ENCODE measurements at regions not wholly inside any gene's neighbourhood (a gene's known extent, or its start where the extent isn't known, plus 50 kb on each side); places are given as distances from the start of the nearest gene placed in this dataset.
A peak's percentile ranks its signal among the peaks of the same experiment; 100 is the strongest.

DNA sequence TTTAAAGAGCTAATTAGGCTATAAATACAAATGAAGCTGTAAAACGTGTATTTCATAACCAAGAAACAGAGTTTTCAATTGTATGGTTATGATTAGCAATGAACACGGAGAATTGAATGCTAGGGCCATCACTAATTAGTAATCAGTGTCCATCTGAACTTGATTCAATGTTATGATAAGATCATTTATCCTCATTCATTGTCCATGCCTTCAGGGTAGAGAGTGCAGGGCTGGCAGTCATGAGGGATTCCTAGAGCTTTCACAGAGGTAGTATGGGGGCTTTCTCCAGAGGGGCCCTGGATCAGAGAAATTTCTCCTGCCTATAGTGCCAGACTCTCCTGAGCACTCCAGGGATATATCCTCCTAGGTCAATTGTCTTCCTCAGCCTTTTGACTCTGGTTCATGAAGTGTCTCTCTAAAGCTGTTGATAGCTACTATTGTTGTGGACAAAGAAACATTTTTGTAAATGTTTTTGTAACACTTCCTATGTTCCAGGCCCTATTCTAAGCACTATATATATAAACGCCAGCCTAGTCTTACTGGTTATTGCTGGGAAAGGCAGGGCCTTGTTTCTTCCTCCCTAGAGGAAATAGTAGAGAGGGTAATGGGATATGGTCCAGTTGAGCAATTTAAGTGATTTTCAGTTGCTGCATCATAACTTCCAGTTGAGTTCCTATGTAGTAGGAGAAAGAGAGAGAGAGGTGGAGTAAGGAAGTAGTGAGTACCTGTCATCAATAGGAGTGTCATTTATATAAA is 249.0 kb downstream of the NFKBIZ start:
- H3K36me3 ChIP-seq, result no peaks in the 10 kb centered on the region
- TF ChIP-seq, protein P1, sequence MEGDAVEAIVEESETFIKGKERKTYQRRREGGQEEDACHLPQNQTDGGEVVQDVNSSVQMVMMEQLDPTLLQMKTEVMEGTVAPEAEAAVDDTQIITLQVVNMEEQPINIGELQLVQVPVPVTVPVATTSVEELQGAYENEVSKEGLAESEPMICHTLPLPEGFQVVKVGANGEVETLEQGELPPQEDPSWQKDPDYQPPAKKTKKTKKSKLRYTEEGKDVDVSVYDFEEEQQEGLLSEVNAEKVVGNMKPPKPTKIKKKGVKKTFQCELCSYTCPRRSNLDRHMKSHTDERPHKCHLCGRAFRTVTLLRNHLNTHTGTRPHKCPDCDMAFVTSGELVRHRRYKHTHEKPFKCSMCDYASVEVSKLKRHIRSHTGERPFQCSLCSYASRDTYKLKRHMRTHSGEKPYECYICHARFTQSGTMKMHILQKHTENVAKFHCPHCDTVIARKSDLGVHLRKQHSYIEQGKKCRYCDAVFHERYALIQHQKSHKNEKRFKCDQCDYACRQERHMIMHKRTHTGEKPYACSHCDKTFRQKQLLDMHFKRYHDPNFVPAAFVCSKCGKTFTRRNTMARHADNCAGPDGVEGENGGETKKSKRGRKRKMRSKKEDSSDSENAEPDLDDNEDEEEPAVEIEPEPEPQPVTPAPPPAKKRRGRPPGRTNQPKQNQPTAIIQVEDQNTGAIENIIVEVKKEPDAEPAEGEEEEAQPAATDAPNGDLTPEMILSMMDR (IDR thresholded peaks at IDR 0.05; ENCODE audit: low read depth, low read length), result no peak
- DNase-seq (ENCODE audit: low read depth in 1 of 2, low spot score in 1 of 2), result no peak
- H3K27ac ChIP-seq, result no peak overlapping the region
- no peaks in the 10 kb centered on the region for H3K9me3 ChIP-seq (ENCODE audit: low read depth)
- H3K4me3 ChIP-seq, result no peak overlapping the region
- H3K4me1 ChIP-seq (ENCODE audit: low read depth), result peaks cover 5% of the 10 kb centered on the region
- H3K27me3 ChIP-seq, result no peaks in the 10 kb centered on the region

DNA sequence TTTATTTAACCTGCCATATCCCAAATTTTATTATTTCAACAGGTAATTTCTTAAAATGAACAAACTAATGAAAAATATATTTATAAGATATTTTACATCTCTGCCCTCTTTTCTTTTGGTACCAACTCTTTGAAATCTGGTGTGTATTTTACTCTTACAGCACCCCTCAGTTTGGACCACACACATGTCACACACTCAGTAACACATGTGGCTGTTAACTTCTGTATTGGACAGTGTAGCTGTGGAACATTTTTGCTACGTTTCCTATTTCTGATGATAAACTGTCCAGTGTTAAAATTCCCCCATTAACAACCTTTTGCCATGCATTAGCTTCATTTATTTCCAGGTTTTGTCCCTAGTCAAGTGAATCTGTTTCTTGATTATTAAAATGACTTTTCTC is 250.6 kb downstream of the NFKBIZ start:
- Histone ChIP-seq H3K4me3 (no peak overlapping the region), H3K4me1 (ENCODE audit: low read depth) (no peaks in the 10 kb centered on the region), H3K9me3 (ENCODE audit: low read depth) (no peaks in the 10 kb centered on the region), H3K27me3 (no peaks in the 10 kb centered on the region), H3K36me3 (no peaks in the 10 kb centered on the region), H3K27ac (no peak overlapping the region)
- TF ChIP-seq, protein P1 (IDR thresholded peaks at IDR 0.05; ENCODE audit: low read depth, low read length), result no peak
- DNase-seq (ENCODE audit: low read depth in 1 of 2, low spot score in 1 of 2), result no peak

DNA sequence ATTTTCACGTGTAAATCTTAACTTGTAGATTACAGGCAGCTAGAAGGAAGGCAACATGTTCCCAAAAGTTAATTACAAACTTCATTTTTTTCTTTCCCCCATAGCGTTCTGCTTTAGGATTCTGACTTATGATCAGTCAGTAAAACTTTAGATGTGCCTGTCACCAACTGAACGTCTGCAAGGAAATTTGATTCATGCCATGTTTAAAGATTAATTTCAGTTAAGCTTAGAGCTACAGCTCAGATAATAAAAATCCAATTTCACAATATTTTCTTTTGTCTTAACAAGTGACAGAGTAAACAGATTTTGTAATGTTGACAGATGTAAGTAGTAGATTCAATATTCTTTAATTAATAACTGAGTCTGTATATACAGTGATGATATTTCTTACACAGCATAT is 253.1 kb downstream of the NFKBIZ start:
- Histone ChIP-seq H3K4me1 (ENCODE audit: low read depth) (no peaks in the 10 kb centered on the region), H3K9me3 (ENCODE audit: low read depth) (no peaks in the 10 kb centered on the region), H3K27ac (no peak overlapping the region), H3K4me3 (no peak overlapping the region), H3K27me3 (no peaks in the 10 kb centered on the region), H3K36me3 (no peaks in the 10 kb centered on the region)
- TF ChIP-seq, protein P1 (IDR thresholded peaks at IDR 0.05; ENCODE audit: low read depth, low read length), result no peak
- no peak for DNase-seq (ENCODE audit: low read depth in 1 of 2, low spot score in 1 of 2)

DNA sequence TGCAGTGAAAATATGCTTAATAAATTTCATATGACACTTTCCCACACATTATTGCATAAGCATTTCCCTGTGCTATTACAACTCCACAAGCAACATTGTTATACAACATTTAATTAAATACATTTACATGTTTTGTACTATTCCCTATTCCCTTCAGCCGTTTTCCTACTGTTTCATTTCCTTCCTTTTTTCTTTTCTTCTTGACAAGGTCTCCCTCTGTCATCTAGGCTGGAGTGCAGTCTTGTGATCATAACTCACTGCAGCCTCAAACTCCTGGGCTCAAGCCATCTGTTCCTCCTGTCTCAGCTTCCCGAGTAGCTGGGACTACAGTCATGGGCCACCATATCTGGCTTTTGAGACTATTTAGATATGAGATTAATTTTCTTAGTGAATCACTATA is 254.7 kb downstream of the NFKBIZ start:
- DNase-seq (ENCODE audit: low read depth in 1 of 2, low spot score in 1 of 2), result peak in 1 of 2 donors; percentile 17
- Histone ChIP-seq H3K36me3 (no peaks in the 10 kb centered on the region), H3K4me1 (ENCODE audit: low read depth) (no peaks in the 10 kb centered on the region), H3K9me3 (ENCODE audit: low read depth) (no peaks in the 10 kb centered on the region), H3K4me3 (no peak overlapping the region), H3K27ac (no peak overlapping the region), H3K27me3 (no peaks in the 10 kb centered on the region)
- TF ChIP-seq, protein P1 (IDR thresholded peaks at IDR 0.05; ENCODE audit: low read depth, low read length), result no peak

DNA sequence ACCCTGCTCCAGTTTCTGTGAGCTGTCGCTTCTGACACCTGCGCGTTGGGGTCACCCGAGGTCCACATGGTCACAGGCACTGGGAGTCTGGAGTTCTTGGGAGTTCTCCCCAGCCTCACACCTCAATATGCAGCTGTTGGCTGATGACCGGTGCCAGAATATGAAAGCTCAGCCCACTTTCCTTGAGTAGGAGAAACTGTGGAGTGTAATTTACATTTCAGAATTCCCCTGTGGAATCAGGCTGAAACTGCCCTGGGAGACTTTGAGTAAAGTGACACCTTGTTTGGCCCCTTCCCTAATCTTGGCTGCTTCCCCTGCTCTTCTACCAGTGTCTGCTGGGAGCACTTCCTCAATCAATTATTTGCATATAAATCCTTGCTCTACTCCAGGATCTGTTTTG is 255.9 kb downstream of the NFKBIZ start:
- Histone ChIP-seq H3K36me3 (no peaks in the 10 kb centered on the region), H3K9me3 (ENCODE audit: low read depth) (no peaks in the 10 kb centered on the region), H3K27ac (no peak overlapping the region), H3K27me3 (no peaks in the 10 kb centered on the region), H3K4me3 (no peak overlapping the region), H3K4me1 (ENCODE audit: low read depth) (no peaks in the 10 kb centered on the region)
- TF ChIP-seq, protein P1 (IDR thresholded peaks at IDR 0.05; ENCODE audit: low read depth, low read length), result no peak
- no peak for DNase-seq (ENCODE audit: low read depth in 1 of 2, low spot score in 1 of 2)

Measured in cardiac muscle cell (in vitro differentiated cells and primary cell).